GM23338 (cell line): ENCODE measurements at regions not wholly inside any gene's neighbourhood (a gene's known extent, or its start where the extent isn't known, plus 50 kb on each side); places are given as distances from the start of the nearest gene placed in this dataset.

Experiments used
- ATAC-seq: fragments of 200-7000 bp; cut with Tn5 transposase; 3 replicates; pipeline ENCODE4 v1.9.1; 2020
- DNase-seq: peaks from one replicate; pipeline ENCODE4 v3.0.0-alpha.2; 2015; ENCODE audit warnings: low spot score
- H2AFZ ChIP-seq: fragments of 200-600 bp; sonication (generic); 2 replicates; pipeline ENCODE4 v1.8.0; 2016; ENCODE audit warnings: antibody characterized with exemption, mild to moderate bottlenecking, moderate library complexity
- H3F3A ChIP-seq: fragments of 200-600 bp; sonication (generic); replicated peaks from 2 replicates; pipeline ENCODE4 v1.8.0; 2017; ENCODE audit warnings: antibody characterized with exemption, mixed run types, low read depth
- H3K27ac ChIP-seq: fragments of 200-600 bp; sonication (generic); 2 replicates; pipeline ENCODE4 v1.6.1; 2016; ENCODE audit warnings: low read depth
- H3K27me3 ChIP-seq: fragments of 200-600 bp; sonication (generic); 2 replicates; pipeline ENCODE4 v1.8.0; 2016; ENCODE audit warnings: mild to moderate bottlenecking, mixed run types, moderate library complexity; ENCODE audit not compliant: insufficient read depth
- H3K36me3 ChIP-seq: fragments of 200-600 bp; sonication (generic); 2 replicates; pipeline ENCODE4 v1.8.0; 2016; ENCODE audit warnings: mild to moderate bottlenecking; ENCODE audit not compliant: insufficient read depth
- H3K4me1 ChIP-seq: fragments of 200-600 bp; sonication (generic); 2 replicates; pipeline ENCODE4 v1.8.0; 2016; ENCODE audit warnings: mild to moderate bottlenecking, moderate library complexity; ENCODE audit not compliant: insufficient read depth
- H3K4me2 ChIP-seq: fragments of 200-600 bp; sonication (generic); 2 replicates; pipeline ENCODE4 v1.7.1; 2017; ENCODE audit warnings: mixed run types
- H3K4me3 ChIP-seq: fragments of 200-600 bp; sonication (generic); 2 replicates; pipeline ENCODE4 v1.6.1; 2016; ENCODE audit warnings: mixed run types
- H3K79me2 ChIP-seq: fragments of 200-600 bp; sonication (generic); replicated peaks from 2 replicates; pipeline ENCODE4 v1.8.0; 2017; ENCODE audit warnings: mild to moderate bottlenecking; ENCODE audit not compliant: insufficient read depth
- H3K9me2 ChIP-seq: fragments of 200-600 bp; sonication (generic); 2 replicates; pipeline ENCODE4 v1.8.0; 2017; ENCODE audit not compliant: insufficient read depth
- H4K20me1 ChIP-seq: fragments of 200-600 bp; sonication (generic); replicated peaks from 2 replicates; pipeline ENCODE4 v1.8.0; 2017; ENCODE audit warnings: mild to moderate bottlenecking; ENCODE audit not compliant: insufficient read depth
- H3K27ac Mint-ChIP-seq: 2 replicates; pipeline ENCODE4 v1.8.0; 2020; ENCODE audit warnings: inconsistent platforms, mild to moderate bottlenecking, moderate library complexity, mixed read lengths
- H3K27me3 Mint-ChIP-seq: 3 replicates; pipeline ENCODE4 v1.8.0; 2022; ENCODE audit warnings: low read depth, mild to moderate bottlenecking, moderate library complexity, mixed read lengths, inconsistent platforms; ENCODE audit not compliant: insufficient read depth, poor library complexity
- H3K36me3 Mint-ChIP-seq: 3 replicates; pipeline ENCODE4 v1.8.0; 2021; ENCODE audit warnings: low read depth, mild to moderate bottlenecking, inconsistent platforms, moderate library complexity, mixed read lengths
- H3K4me1 Mint-ChIP-seq: 3 replicates; pipeline ENCODE4 v1.8.0; 2020; ENCODE audit warnings: mild to moderate bottlenecking, inconsistent platforms, mixed read lengths
- H3K4me3 Mint-ChIP-seq: 3 replicates; pipeline ENCODE4 v1.8.0; 2021; ENCODE audit warnings: moderate library complexity, mild to moderate bottlenecking, inconsistent platforms, mixed read lengths
- H3K9me3 Mint-ChIP-seq: 3 replicates; pipeline ENCODE4 v1.8.0; 2020; ENCODE audit warnings: moderate library complexity, mild to moderate bottlenecking, inconsistent platforms, mixed read lengths
- CREB1 ChIP-seq: fragments of 250-450 bp; sonication (Bioruptor Pico); IDR thresholded peaks from 2 replicates; pipeline ENCODE4 v1.5.0; 2020; ENCODE audit warnings: low read depth, mild to moderate bottlenecking, moderate library complexity
- NANOG ChIP-seq: IDR thresholded peaks from 2 replicates; pipeline ENCODE4 v1.6.1; 2016; ENCODE audit warnings: antibody characterized with exemption, borderline replicate concordance
- ZNF331 ChIP-seq: fragments of 250-450 bp; sonication (Bioruptor Pico); IDR thresholded peaks from 2 replicates; pipeline ENCODE4 v1.5.0; 2020; ENCODE audit warnings: low read depth, mild to moderate bottlenecking, moderate library complexity
- ZNF462 ChIP-seq: fragments of 250-450 bp; sonication (Bioruptor Pico); IDR thresholded peaks from 2 replicates; pipeline ENCODE4 v1.5.0; 2020; ENCODE audit warnings: mild to moderate bottlenecking, moderate library complexity
- TF ChIP-seq, protein P1 (sequence below), 2 experiments: fragments of 200-600 bp in 1 of 2; sonication (generic) in 1 of 2; conservative IDR thresholded peaks; 2 replicates each; pipeline versions ENCODE4 v1.5.1 to v1.6.1; 2016 to 2017; ENCODE audit warnings: antibody characterized with exemption in 2 of 2, low read depth in 2 of 2, mild to moderate bottlenecking in 2 of 2, moderate library complexity in 1 of 2

DNA sequence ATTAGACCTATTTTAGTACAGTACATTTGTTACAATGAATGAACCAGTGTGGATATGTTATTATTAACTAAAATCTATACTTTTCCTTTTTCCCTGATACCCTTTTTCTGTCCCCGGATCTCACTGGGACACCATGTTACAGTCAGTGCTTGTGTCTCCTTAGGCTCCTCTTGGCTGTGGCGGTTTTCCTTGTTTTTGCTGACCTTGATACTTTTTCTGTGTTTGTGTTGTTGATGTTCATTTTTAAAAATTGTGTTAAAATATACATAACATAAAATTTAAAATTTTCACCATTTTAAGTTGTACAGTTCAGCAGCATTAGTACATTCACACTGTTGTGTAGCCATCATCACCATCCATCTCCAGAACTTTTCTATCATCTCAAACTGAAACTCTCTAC lies 54.2 kb upstream of the OSBPL3 start (continued):
- TF ChIP-seq ZNF462 (CRISPR knock-in tag) (no peak), ZNF331 (no peak)
- TF ChIP-seq, protein P1, sequence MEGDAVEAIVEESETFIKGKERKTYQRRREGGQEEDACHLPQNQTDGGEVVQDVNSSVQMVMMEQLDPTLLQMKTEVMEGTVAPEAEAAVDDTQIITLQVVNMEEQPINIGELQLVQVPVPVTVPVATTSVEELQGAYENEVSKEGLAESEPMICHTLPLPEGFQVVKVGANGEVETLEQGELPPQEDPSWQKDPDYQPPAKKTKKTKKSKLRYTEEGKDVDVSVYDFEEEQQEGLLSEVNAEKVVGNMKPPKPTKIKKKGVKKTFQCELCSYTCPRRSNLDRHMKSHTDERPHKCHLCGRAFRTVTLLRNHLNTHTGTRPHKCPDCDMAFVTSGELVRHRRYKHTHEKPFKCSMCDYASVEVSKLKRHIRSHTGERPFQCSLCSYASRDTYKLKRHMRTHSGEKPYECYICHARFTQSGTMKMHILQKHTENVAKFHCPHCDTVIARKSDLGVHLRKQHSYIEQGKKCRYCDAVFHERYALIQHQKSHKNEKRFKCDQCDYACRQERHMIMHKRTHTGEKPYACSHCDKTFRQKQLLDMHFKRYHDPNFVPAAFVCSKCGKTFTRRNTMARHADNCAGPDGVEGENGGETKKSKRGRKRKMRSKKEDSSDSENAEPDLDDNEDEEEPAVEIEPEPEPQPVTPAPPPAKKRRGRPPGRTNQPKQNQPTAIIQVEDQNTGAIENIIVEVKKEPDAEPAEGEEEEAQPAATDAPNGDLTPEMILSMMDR (conservative IDR thresholded peaks at IDR 0.05; ENCODE audit: low read depth in 2 of 2): no peak

DNA sequence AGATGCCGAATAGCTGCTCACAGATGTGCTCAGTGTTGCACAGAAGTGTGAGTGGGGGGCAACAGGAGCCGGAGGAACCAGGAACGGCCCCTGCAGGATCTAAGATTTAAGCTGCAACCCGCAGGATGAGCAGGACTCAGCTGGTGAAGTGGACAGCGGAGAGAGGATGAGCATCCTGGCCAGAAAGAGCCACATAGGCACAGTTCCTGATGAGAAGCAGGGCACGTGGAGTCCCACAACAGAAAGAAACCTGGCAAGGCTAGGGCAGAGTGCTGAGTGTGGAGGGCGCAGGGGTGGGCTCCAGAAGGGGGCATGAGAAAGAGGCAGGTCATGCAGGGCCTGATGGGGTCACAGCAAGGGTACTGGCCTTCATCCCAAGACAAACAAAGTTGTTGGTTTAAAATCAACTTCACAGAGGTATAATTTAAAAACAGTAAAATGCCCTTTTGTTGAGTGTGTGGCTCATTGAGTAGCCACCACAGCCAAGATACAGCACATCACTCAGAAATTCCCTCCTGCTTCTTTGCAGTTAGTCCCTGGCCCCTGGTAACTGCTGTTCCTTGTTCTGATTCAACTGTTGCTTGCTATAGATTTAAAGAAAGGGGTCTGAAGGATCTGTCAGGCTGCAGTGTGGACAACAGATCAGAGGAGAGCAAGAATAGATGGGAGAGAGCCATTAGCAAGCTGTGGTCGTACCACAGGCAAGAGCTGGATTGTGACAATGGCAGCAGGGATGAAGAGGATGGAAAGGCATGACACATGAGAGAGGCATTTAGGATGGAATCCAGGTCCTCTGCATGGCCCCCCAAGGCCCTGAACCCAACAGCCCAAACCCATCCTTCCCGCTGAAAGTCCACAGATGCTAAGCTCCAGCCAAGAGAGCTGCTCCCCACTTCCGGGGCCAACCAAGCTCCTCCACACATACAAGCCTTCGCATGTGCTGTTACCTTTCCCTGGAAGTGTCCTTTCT lies 53.1 kb upstream of the OSBPL3 start:
- peaks cover 10% of the 10 kb centered on the region; the same call in 1 of the 3 replicates for H3K36me3 Mint-ChIP-seq
- Histone ChIP-seq H2AFZ (peak overlapping the region; percentile 59; the same call in 1 of the 2 replicates), H3K4me2 (no peak overlapping the region), H3K79me2 (no peaks in the 10 kb centered on the region), H3K4me1 (0 out of 2 replicates have a peak, but pooled peaks cover 5% of the 10 kb centered on the region), H3K9me2 (no peaks in the 10 kb centered on the region), H3F3A (no peaks in the 10 kb centered on the region), H4K20me1 (no peaks in the 10 kb centered on the region), H3K4me3 (no peak overlapping the region), H3K36me3 (no peaks in the 10 kb centered on the region; the same call in 1 of the 2 replicates), H3K27ac (no peak overlapping the region), H3K27me3 (no peaks in the 10 kb centered on the region)
- ATAC-seq (no peak), DNase-seq (no peak)
- peaks cover 21% of the 10 kb centered on the region for H3K9me3 Mint-ChIP-seq
- no peak overlapping the region for H3K27ac Mint-ChIP-seq
- peaks cover 5% of the 10 kb centered on the region; the same call in 2 of the 3 replicates for H3K4me1 Mint-ChIP-seq
- H3K4me3 Mint-ChIP-seq: no peak overlapping the region
- no peaks in the 10 kb centered on the region for H3K27me3 Mint-ChIP-seq
- TF ChIP-seq CREB1 (CRISPR knock-in tag): no peak
- TF ChIP-seq NANOG: no peak
- no peak for TF ChIP-seq ZNF462 (CRISPR knock-in tag)
